GM20000 (cell line): ENCODE measurements at regions not wholly inside any gene's neighbourhood (a gene's known extent, or its start where the extent isn't known, plus 50 kb on each side); places are given as distances from the start of the nearest gene placed in this dataset.
"Not testable (repeated sequence)": the region's sequence is repeated elsewhere in the genome, so short reads cannot be mapped to it uniquely, and the experiment has no call there.

ENCODE experiments used
- DNase-seq: peaks from one replicate; pipeline ENCODE4 v3.0.0; 2012; ENCODE audit warnings: low spot score
- CTCF ChIP-seq: IDR thresholded peaks from 2 replicates; pipeline ENCODE4 v1.5.1; 2012; ENCODE audit warnings: mild to moderate bottlenecking, control low read depth; ENCODE audit errors: extremely low read depth, missing control alignments

GRCh38 chr3:82629937-82630336 is 868.5 kb upstream of the GBE1 start:
- no peak for TF ChIP-seq CTCF
- DNase-seq = no peak

- DNase-seq = no peak
- no peak for TF ChIP-seq CTCF
Measured at GRCh38 chr3:82628385-82629014, 867.1 kb upstream of the GBE1 start.

GRCh38 chr3:82627733-82628132 is 866.3 kb upstream of the GBE1 start:
- DNase-seq = no peak
- TF ChIP-seq CTCF = no peak

GRCh38 chr3:82620744-82621143 is 859.3 kb upstream of the GBE1 start:
- DNase-seq = not testable (repeated sequence)

GRCh38 chr3:82618594-82618993 is 857.1 kb upstream of the GBE1 start:
- DNase-seq = no peak

GRCh38 chr3:82610236-82610635 is 848.8 kb upstream of the GBE1 start:
- TF ChIP-seq CTCF = no peak
- DNase-seq = no peak

More at GRCh38 chr3:82618594-82618993, 857.1 kb upstream of the GBE1 start:
- TF ChIP-seq CTCF = no peak

GRCh38 chr3:82607391-82607790 is 845.9 kb upstream of the GBE1 start:
- DNase-seq = no peak
- no peak for TF ChIP-seq CTCF

- TF ChIP-seq CTCF = no peak
- no peak for DNase-seq
Measured at GRCh38 chr3:82596805-82597204, 835.4 kb upstream of the GBE1 start.
